ENCODE measurements at regions not wholly inside any gene's neighbourhood (a gene's known extent, or its start where the extent isn't known, plus 50 kb on each side); places are given as distances from the start of the nearest gene placed in this dataset.

- no peak for TF ChIP-seq CTCF (IDR thresholded peaks at IDR 0.05)
- no peak for TF ChIP-seq POLR2A (IDR thresholded peaks at IDR 0.05)
- no peak for TF ChIP-seq POLR2AphosphoS5 (IDR thresholded peaks at IDR 0.05)
These were observed 166.5 kb downstream of the EBLN2 start for GRCh38 chr3:73228000-73228399.

Data from breast epithelium (tissue), 3 donors.